Activated naive CD8-positive, alpha-beta T cell (primary cell): ENCODE measurements at regions not wholly inside any gene's neighbourhood (a gene's known extent, or its start where the extent isn't known, plus 50 kb on each side); places are given as distances from the start of the nearest gene placed in this dataset.
"Not testable (repeated sequence)": the region's sequence is repeated elsewhere in the genome, so short reads cannot be mapped to it uniquely, and the experiment has no call there.

ENCODE experiments used
- H3K27ac Mint-ChIP-seq: one replicate; pipeline ENCODE4 v1.8.0; 2021; ENCODE audit warnings: mixed read lengths
- H3K27me3 Mint-ChIP-seq: one replicate; pipeline ENCODE4 v1.8.0; 2021; ENCODE audit warnings: mixed read lengths
- H3K36me3 Mint-ChIP-seq: one replicate; pipeline ENCODE4 v1.8.0; 2021; ENCODE audit warnings: mixed read lengths
- H3K4me1 Mint-ChIP-seq: one replicate; pipeline ENCODE4 v1.8.0; 2021; ENCODE audit warnings: low read depth, mixed read lengths
- H3K4me3 Mint-ChIP-seq: one replicate; pipeline ENCODE4 v1.8.0; 2021; ENCODE audit warnings: mild to moderate bottlenecking, mixed read lengths
- H3K9me3 Mint-ChIP-seq: one replicate; pipeline ENCODE4 v1.8.0; 2021; ENCODE audit warnings: low read depth, mixed read lengths

GRCh38 chr3:152770296-152770695 lies 64.6 kb upstream of the P2RY1 start:
- Mint-ChIP-seq H3K9me3 (no peaks in the 10 kb centered on the region), H3K4me3 (no peak overlapping the region), H3K27ac (no peak overlapping the region), H3K36me3 (no peaks in the 10 kb centered on the region), H3K27me3 (no peaks in the 10 kb centered on the region), H3K4me1 (no peaks in the 10 kb centered on the region)

GRCh38 chr3:152771120-152771519 lies 63.8 kb upstream of the P2RY1 start:
- Mint-ChIP-seq H3K27ac (no peak overlapping the region), H3K27me3 (no peaks in the 10 kb centered on the region), H3K36me3 (no peaks in the 10 kb centered on the region), H3K9me3 (no peaks in the 10 kb centered on the region), H3K4me1 (no peaks in the 10 kb centered on the region), H3K4me3 (no peak overlapping the region)

- Mint-ChIP-seq H3K4me3 (no peak overlapping the region), H3K27ac (no peak overlapping the region), H3K4me1 (no peaks in the 10 kb centered on the region), H3K36me3 (no peaks in the 10 kb centered on the region), H3K27me3 (no peaks in the 10 kb centered on the region), H3K9me3 (no peaks in the 10 kb centered on the region)
These were observed 62.2 kb upstream of the P2RY1 start for GRCh38 chr3:152772674-152773225.

- H3K36me3 Mint-ChIP-seq = no peaks in the 10 kb centered on the region
- no peak overlapping the region for H3K27ac Mint-ChIP-seq
- H3K4me3 Mint-ChIP-seq = no peak overlapping the region
- H3K9me3 Mint-ChIP-seq = no peaks in the 10 kb centered on the region
- no peaks in the 10 kb centered on the region for H3K4me1 Mint-ChIP-seq
- H3K27me3 Mint-ChIP-seq = no peaks in the 10 kb centered on the region
These were observed 61.3 kb upstream of the P2RY1 start for GRCh38 chr3:152773633-152774032.

GRCh38 chr3:152774230-152774629 lies 60.7 kb upstream of the P2RY1 start:
- not testable (repeated sequence) for H3K36me3 Mint-ChIP-seq, H3K4me1 Mint-ChIP-seq, H3K4me3 Mint-ChIP-seq, H3K27ac Mint-ChIP-seq, H3K27me3 Mint-ChIP-seq, H3K9me3 Mint-ChIP-seq

- H3K36me3 Mint-ChIP-seq = no peaks in the 10 kb centered on the region
- no peaks in the 10 kb centered on the region for H3K27me3 Mint-ChIP-seq
- H3K4me1 Mint-ChIP-seq = no peaks in the 10 kb centered on the region
- no peaks in the 10 kb centered on the region for H3K9me3 Mint-ChIP-seq
- no peak overlapping the region for H3K27ac Mint-ChIP-seq
- no peak overlapping the region for H3K4me3 Mint-ChIP-seq
These were observed 56.9 kb upstream of the P2RY1 start for GRCh38 chr3:152778022-152778421.

- Mint-ChIP-seq H3K27ac (no peak overlapping the region), H3K27me3 (no peaks in the 10 kb centered on the region), H3K4me1 (no peaks in the 10 kb centered on the region), H3K4me3 (no peak overlapping the region), H3K9me3 (no peaks in the 10 kb centered on the region), H3K36me3 (no peaks in the 10 kb centered on the region)
These were observed 55.3 kb upstream of the P2RY1 start for GRCh38 chr3:152779653-152780052.

- no peaks in the 10 kb centered on the region for H3K36me3 Mint-ChIP-seq
- no peaks in the 10 kb centered on the region for H3K27me3 Mint-ChIP-seq
- no peaks in the 10 kb centered on the region for H3K4me1 Mint-ChIP-seq
- no peak overlapping the region for H3K4me3 Mint-ChIP-seq
- no peak overlapping the region for H3K27ac Mint-ChIP-seq
- no peaks in the 10 kb centered on the region for H3K9me3 Mint-ChIP-seq
These were observed 54.4 kb upstream of the P2RY1 start for GRCh38 chr3:152780553-152780952.

- Mint-ChIP-seq H3K36me3 (no peaks in the 10 kb centered on the region), H3K27ac (no peak overlapping the region), H3K27me3 (peaks cover 1% of the 10 kb centered on the region), H3K9me3 (no peaks in the 10 kb centered on the region), H3K4me1 (no peaks in the 10 kb centered on the region), H3K4me3 (no peak overlapping the region)
These were observed 49.9 kb upstream of the P2RY1 start for GRCh38 chr3:152785051-152785450.
